SK-N-SH (cell line): ENCODE measurements at regions not wholly inside any gene's neighbourhood (a gene's known extent, or its start where the extent isn't known, plus 50 kb on each side); places are given as distances from the start of the nearest gene placed in this dataset.

Source experiments
- CTCF ChIA-PET: fragments of 300-600, 350-600 bp; formaldehyde crosslinking; extraction: SDS; loops from one replicate; lab custom pipeline; 2021; lab: Yijun Ruan, JAX
- POLR2A ChIA-PET: fragments of 350-600 bp; sonication (Branson Sonifier 250); formaldehyde crosslinking; extraction: SDS; loops from one replicate; lab custom pipeline; 2020; ENCODE audit warnings: antibody characterized with exemption, inconsistent platforms; lab: Yijun Ruan, JAX
- DNase-seq: peaks from one replicate; pipeline ENCODE4 v3.0.0; 2012
- H2AFZ ChIP-seq: fragments of 200-600 bp; sonication (generic); 2 replicates; pipeline ENCODE4 v1.8.1; 2016; ENCODE audit warnings: antibody characterized with exemption, mild to moderate bottlenecking, low read depth
- H3F3A ChIP-seq: fragments of 200-600 bp; sonication (generic); replicated peaks from 2 replicates; pipeline ENCODE3; 2016; ENCODE audit warnings: antibody characterized with exemption, mild to moderate bottlenecking; ENCODE audit not compliant: insufficient read depth
- H3K27ac ChIP-seq, 2 experiments: fragments of 200-500 bp in 1 of 2; fragments of 200-600 bp in 1 of 2; sonication (Bioruptor generic) in 1 of 2; sonication (generic), shearing (Covaris generic) in 1 of 2; 2 replicates each; pipeline versions ENCODE4 v1.5.1 to v1.6.1; 2014 to 2016; ENCODE audit warnings: low read depth in 2 of 2, inconsistent platforms in 1 of 2, low read length in 1 of 2, mild to moderate bottlenecking in 1 of 2, mixed read lengths in 1 of 2
- H3K27me3 ChIP-seq: fragments of 200-600 bp; sonication (generic), shearing (Covaris generic); 2 replicates; pipeline ENCODE4 v1.6.1; 2016; ENCODE audit warnings: mixed run types; ENCODE audit not compliant: insufficient read depth
- H3K36me3 ChIP-seq, 2 experiments: fragments of 200-500 bp in 1 of 2; fragments of 200-600 bp in 1 of 2; sonication (Bioruptor generic) in 1 of 2; sonication (generic) in 1 of 2; replicated peaks in 1 of 2; 2 replicates each; pipeline versions ENCODE3 to v1.5.1; 2014 to 2016; ENCODE audit warnings: low read length in 1 of 2, mild to moderate bottlenecking in 1 of 2; ENCODE audit not compliant: insufficient read depth in 2 of 2, control insufficient read depth in 1 of 2
- H3K4me1 ChIP-seq, 2 experiments: fragments of 200-500 bp in 1 of 2; fragments of 200-600 bp in 1 of 2; sonication (Bioruptor generic) in 1 of 2; sonication (generic), shearing (Covaris generic) in 1 of 2; 2 replicates each; pipeline versions ENCODE4 v1.5.1 to v1.6.1; 2014 to 2016; ENCODE audit warnings: low read depth in 1 of 2, low read length in 1 of 2, mixed run types in 1 of 2; ENCODE audit not compliant: insufficient read depth in 2 of 2, control insufficient read depth in 1 of 2
- H3K4me2 ChIP-seq: fragments of 200-600 bp; sonication (generic), shearing (Covaris generic); 2 replicates; pipeline ENCODE4 v1.6.1; 2017; ENCODE audit warnings: mixed run types
- H3K4me3 ChIP-seq, 2 experiments: fragments of 200-500 bp in 1 of 2; fragments of 200-600 bp in 1 of 2; sonication (Bioruptor generic) in 1 of 2; sonication (generic), shearing (Covaris generic) in 1 of 2; 2 replicates each; pipeline versions ENCODE4 v1.5.1 to v1.8.1; 2014 to 2016; ENCODE audit warnings: low read depth in 2 of 2, inconsistent platforms in 1 of 2, low read length in 1 of 2, mild to moderate bottlenecking in 1 of 2, mixed read lengths in 1 of 2, moderate library complexity in 1 of 2
- H3K79me2 ChIP-seq: fragments of 200-600 bp; sonication (generic); 2 replicates; pipeline ENCODE4 v1.8.1; 2017; ENCODE audit warnings: mild to moderate bottlenecking; ENCODE audit not compliant: insufficient read depth
- H3K9ac ChIP-seq: fragments of 200-600 bp; sonication (generic); 2 replicates; pipeline ENCODE4 v1.6.1; 2017; ENCODE audit warnings: mixed run types
- H3K9me2 ChIP-seq: fragments of 200-600 bp; sonication (generic); 2 replicates; pipeline ENCODE4 v1.6.1; 2017; ENCODE audit warnings: mixed run types
- H3K9me3 ChIP-seq: fragments of 200-600 bp; sonication (generic); 2 replicates; pipeline ENCODE4 v1.6.1; 2017; ENCODE audit warnings: mixed run types, mild to moderate bottlenecking, moderate library complexity
- H4K20me1 ChIP-seq: fragments of 200-600 bp; sonication (generic); 2 replicates; pipeline ENCODE4 v1.6.1; 2017; ENCODE audit warnings: mild to moderate bottlenecking, mixed run types; ENCODE audit not compliant: insufficient read depth
- CTCF ChIP-seq: fragments of 200-600 bp; sonication (generic); IDR thresholded peaks from 2 replicates; pipeline ENCODE4 v1.6.1; 2017; ENCODE audit warnings: antibody characterized with exemption, mild to moderate bottlenecking, moderate library complexity
- EP300 ChIP-seq, 2 experiments: IDR thresholded peaks; 2 replicates each; pipeline versions ENCODE4 v1.4.0 to v1.6.1; 2012; ENCODE audit warnings: borderline replicate concordance in 1 of 2, low read depth in 1 of 2, low read length in 1 of 2
- FOSL2 ChIP-seq: IDR thresholded peaks from 2 replicates; pipeline ENCODE4 v1.4.0; 2012; ENCODE audit warnings: low read depth, mild to moderate bottlenecking, moderate library complexity, borderline replicate concordance
- FOXM1 ChIP-seq: IDR thresholded peaks from 2 replicates; pipeline ENCODE4 v1.4.0; 2012; ENCODE audit warnings: low read depth, mild to moderate bottlenecking
- GATA2 ChIP-seq: sonication (generic); formaldehyde crosslinking; IDR thresholded peaks from 2 replicates; pipeline ENCODE4 v1.5.0; 2020; ENCODE audit warnings: mild to moderate bottlenecking, missing genetic modification reagents
- MEF2A ChIP-seq: IDR thresholded peaks from 2 replicates; pipeline ENCODE4 v1.4.0; 2012; ENCODE audit warnings: low read depth, borderline replicate concordance
- MXI1 ChIP-seq: IDR thresholded peaks from 2 replicates; pipeline ENCODE4 v1.6.1; 2012; ENCODE audit warnings: mild to moderate bottlenecking, low read depth, low read length, improper control_type of control experiment
- NFIC ChIP-seq: IDR thresholded peaks from 2 replicates; pipeline ENCODE4 v1.4.0; 2012; ENCODE audit warnings: borderline replicate concordance
- REST ChIP-seq: IDR thresholded peaks from 2 replicates; pipeline ENCODE4 v1.6.1; 2012; ENCODE audit warnings: mild to moderate bottlenecking, low read depth, low read length, moderate library complexity
- RFX5 ChIP-seq: IDR thresholded peaks from 2 replicates; pipeline ENCODE4 v1.6.1; 2012; ENCODE audit warnings: mild to moderate bottlenecking, improper control_type of control experiment, low read length
- SIN3A ChIP-seq: IDR thresholded peaks from 2 replicates; pipeline ENCODE4 v1.6.1; 2012; ENCODE audit warnings: low read depth, mild to moderate bottlenecking, low read length, moderate library complexity, borderline replicate concordance
- TAF1 ChIP-seq: IDR thresholded peaks from 2 replicates; pipeline ENCODE4 v1.6.1; 2012; ENCODE audit warnings: low read depth, mild to moderate bottlenecking, low read length, moderate library complexity, borderline replicate concordance
- TEAD4 ChIP-seq: IDR thresholded peaks from 2 replicates; pipeline ENCODE4 v1.4.0; 2012; ENCODE audit warnings: mild to moderate bottlenecking, borderline replicate concordance; ENCODE audit not compliant: insufficient read depth
- YY1 ChIP-seq: IDR thresholded peaks from 2 replicates; pipeline ENCODE4 v1.4.0; 2012; ENCODE audit warnings: low read depth, mild to moderate bottlenecking
- ZBTB33 ChIP-seq: IDR thresholded peaks from 2 replicates; pipeline ENCODE4 v1.4.0; 2012; ENCODE audit warnings: low read depth, borderline replicate concordance
- WGBS: methylation state at CpG from one replicate; pipeline ENCODE4 v1.1.6; 2017; ENCODE audit warnings: low lambda C conversion rate; 5-methylcytosine and 5-hydroxymethylcytosine counted together
- TF ChIP-seq, protein P1 (sequence below): fragments of 150-350 bp; IDR thresholded peaks from 2 replicates; pipeline ENCODE4 v1.6.1; 2017; ENCODE audit warnings: antibody characterized with exemption, low read length, low read depth, borderline replicate concordance

GRCh38 chr20:39431091-39431880 is 469.1 kb downstream of the DHX35 start:
- H3K4me3 ChIP-seq: no peak overlapping the region
- H3K9me2 ChIP-seq: no peaks in the 10 kb centered on the region
- no peak overlapping the region for H3K4me2 ChIP-seq
- POLR2A ChIA-PET: no interaction called here
- H4K20me1 ChIP-seq: no peaks in the 10 kb centered on the region
- H3K36me3 ChIP-seq: no peaks in the 10 kb centered on the region
- no peaks in the 10 kb centered on the region for H3K9me3 ChIP-seq
- no peaks in the 10 kb centered on the region for H3K4me1 ChIP-seq
- no peaks in the 10 kb centered on the region for H3K79me2 ChIP-seq
- no peaks in the 10 kb centered on the region for H3F3A ChIP-seq
- H3K27me3 ChIP-seq: no peaks in the 10 kb centered on the region
- TF ChIP-seq YY1 (no peak), CTCF (no peak), FOXM1 (no peak), RFX5 (no peak), NFIC (no peak), MEF2A (no peak), GATA2 (no peak), ZBTB33 (no peak), EP300 (IDR thresholded peaks at IDR 0.05; ENCODE audit: borderline replicate concordance in 1 of 2, low read depth in 1 of 2, low read length in 1 of 2) (no peak), REST (no peak), TEAD4 (no peak), MXI1 (no peak), TAF1 (no peak), SIN3A (no peak), FOSL2 (no peak)
- TF ChIP-seq, protein P1, sequence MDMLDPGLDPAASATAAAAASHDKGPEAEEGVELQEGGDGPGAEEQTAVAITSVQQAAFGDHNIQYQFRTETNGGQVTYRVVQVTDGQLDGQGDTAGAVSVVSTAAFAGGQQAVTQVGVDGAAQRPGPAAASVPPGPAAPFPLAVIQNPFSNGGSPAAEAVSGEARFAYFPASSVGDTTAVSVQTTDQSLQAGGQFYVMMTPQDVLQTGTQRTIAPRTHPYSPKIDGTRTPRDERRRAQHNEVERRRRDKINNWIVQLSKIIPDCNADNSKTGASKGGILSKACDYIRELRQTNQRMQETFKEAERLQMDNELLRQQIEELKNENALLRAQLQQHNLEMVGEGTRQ: no peak
- TF ChIP-seq, all 33 proteins: peak for 0
- CTCF ChIA-PET: interaction anchor here (0.5 to 2.0 kb wide), 4 partner anchors 10 to 637 kb away, joined by 3 to 5 read pairs (median 3); no protein-coding TSS in a partner anchor
- no peak overlapping the region for H3K27ac ChIP-seq
- H3K9ac ChIP-seq: no peak overlapping the region
- DNase-seq: no peak
- 33% methylated on average over 4 of the region's 4 CpGs for WGBS
- H2AFZ ChIP-seq: no peak overlapping the region
